A549 (cell line): ENCODE measurements at regions not wholly inside any gene's neighbourhood (a gene's known extent, or its start where the extent isn't known, plus 50 kb on each side); places are given as distances from the start of the nearest gene placed in this dataset.

Experiments used
- ATAC-seq, 2 experiments: fragments of 200-7000 bp in 1 of 2; fragments of >200 bp in 1 of 2; cut with Nextera tagmentation in 1 of 2; cut with Tn5 transposase in 1 of 2; 3 replicates each; pipeline versions ENCODE4 v1.8.0 to v1.9.1; 2018 to 2020; ENCODE audit warnings: mild to moderate bottlenecking in 1 of 2, moderate library complexity in 1 of 2
- CTCF ChIA-PET: fragments of 300-600 bp; sonication (Branson Sonifier 250); formaldehyde crosslinking; extraction: SDS; loops from one replicate; lab custom pipeline; 2021; ENCODE audit warnings: antibody characterized with exemption, inconsistent platforms; lab: Yijun Ruan, JAX
- POLR2A ChIA-PET: fragments of 350-600 bp; formaldehyde crosslinking; extraction: SDS; loops from one replicate; lab custom pipeline; 2021; ENCODE audit warnings: antibody characterized with exemption, inconsistent platforms; lab: Yijun Ruan, JAX
- DNase-seq, 2 experiments: peaks; one replicate each; pipeline versions ENCODE4 v3.0.0 to v3.0.0-alpha.2; 2011 to 2016; ENCODE audit warnings: low read depth in 1 of 2, low spot score in 1 of 2
- FAIRE-seq: peaks from 2 replicates; lab custom pipeline; 2011; peaks lifted over from hg19 to GRCh38; lab: Jason Lieb, UNC
- H3K27ac ChIP-seq, 2 experiments: fragments of >200 bp; sonication (Bioruptor Twin); formaldehyde crosslinking; 3 replicates each; pipeline ENCODE4 v1.5.1; 2016 to 2017
- H3K4me1 ChIP-seq: fragments of >200 bp; sonication (Bioruptor Twin); formaldehyde crosslinking; 3 replicates; pipeline ENCODE4 v1.6.1; 2016
- H3K4me2 ChIP-seq: fragments of >200 bp; sonication (Bioruptor Twin); formaldehyde crosslinking; 3 replicates; pipeline ENCODE4 v1.6.1; 2016
- H3K4me3 ChIP-seq: fragments of >200 bp; sonication (Bioruptor Twin); formaldehyde crosslinking; 3 replicates; pipeline ENCODE4 v1.5.1; 2016
- H3K9me3 ChIP-seq: fragments of >200 bp; sonication (Bioruptor Twin); formaldehyde crosslinking; 3 replicates; pipeline ENCODE4 v1.6.1; 2016
- ATOH8 ChIP-seq: fragments of 250-450 bp; sonication (Bioruptor Pico); IDR thresholded peaks from 2 replicates; pipeline ENCODE4 v1.5.0; 2020; ENCODE audit warnings: low read depth, mild to moderate bottlenecking, moderate library complexity
- BCL3 ChIP-seq: fragments of >200 bp; sonication (Bioruptor Twin); formaldehyde crosslinking; IDR thresholded peaks from 3 replicates; pipeline ENCODE4 v1.6.1; 2016
- BHLHE40 ChIP-seq: IDR thresholded peaks from 2 replicates; pipeline ENCODE4 v1.6.1; 2012; ENCODE audit warnings: low read depth, low read length, inconsistent platforms
- CEBPB ChIP-seq, 2 experiments: fragments of >200 bp in 1 of 2; sonication (Bioruptor Twin) in 1 of 2; formaldehyde crosslinking in 1 of 2; IDR thresholded peaks; 2 replicates each; pipeline ENCODE4 v1.6.1; 2012 to 2016
- CHD2 ChIP-seq: fragments of 150-350 bp; IDR thresholded peaks from 2 replicates; pipeline ENCODE4 v1.6.1; 2014; ENCODE audit warnings: low read length; ENCODE audit not compliant: partially characterized antibody
- CHD4 ChIP-seq: fragments of 200-600 bp; sonication (generic); IDR thresholded peaks from 2 replicates; pipeline ENCODE4 v1.6.1; 2016; ENCODE audit warnings: antibody characterized with exemption, mild to moderate bottlenecking, borderline replicate concordance
- HDAC2 ChIP-seq: fragments of 200-600 bp; sonication (generic); IDR thresholded peaks from 2 replicates; pipeline ENCODE4 v1.6.1; 2016
- HES2 ChIP-seq: fragments of >200 bp; sonication (Bioruptor Twin); formaldehyde crosslinking; IDR thresholded peaks from 2 replicates; pipeline ENCODE4 v1.6.1; 2016
- KDM1A ChIP-seq: fragments of 200-600 bp; sonication (generic); IDR thresholded peaks from 2 replicates; pipeline ENCODE4 v1.6.1; 2016; ENCODE audit warnings: low read depth, mild to moderate bottlenecking
- MYC ChIP-seq: IDR thresholded peaks from 2 replicates; pipeline ENCODE4 v1.6.1; 2012; ENCODE audit warnings: mild to moderate bottlenecking, inconsistent platforms, low read length, improper control_type of control experiment, borderline replicate concordance
- NFE2L2 ChIP-seq: fragments of 150-350 bp; conservative IDR thresholded peaks from 2 replicates; pipeline ENCODE4 v1.6.1; 2014; ENCODE audit warnings: low read length
- PBX3 ChIP-seq: IDR thresholded peaks from 2 replicates; pipeline ENCODE4 v1.6.1; 2012
- POLR2A ChIP-seq: IDR thresholded peaks from 2 replicates; pipeline ENCODE4 v1.6.1; 2012; ENCODE audit warnings: mild to moderate bottlenecking, low read length
- POLR2AphosphoS2 ChIP-seq: conservative IDR thresholded peaks from 2 replicates; pipeline ENCODE4 v1.6.1; 2012; ENCODE audit warnings: low read length, improper control_type of control experiment, inconsistent platforms
- RARB ChIP-seq: fragments of 250-450 bp; sonication (Bioruptor Pico); IDR thresholded peaks from 2 replicates; pipeline ENCODE4 v1.8.0; 2021; ENCODE audit warnings: mild to moderate bottlenecking, moderate library complexity
- REST ChIP-seq: fragments of 200-600 bp; sonication (generic); IDR thresholded peaks from 2 replicates; pipeline ENCODE4 v1.6.1; 2016; ENCODE audit warnings: antibody characterized with exemption, mild to moderate bottlenecking, moderate library complexity
- SMC3 ChIP-seq: fragments of >200 bp; sonication (Bioruptor Twin); formaldehyde crosslinking; IDR thresholded peaks from 3 replicates; pipeline ENCODE4 v1.6.1; 2018; ENCODE audit warnings: inconsistent platforms
- SREBF2 ChIP-seq: fragments of 450-650 bp; IDR thresholded peaks from 2 replicates; pipeline ENCODE4 v1.6.1; 2014; ENCODE audit warnings: mild to moderate bottlenecking, moderate library complexity
- TP53 ChIP-seq: fragments of 250-450 bp; sonication (Bioruptor Pico); IDR thresholded peaks from 2 replicates; pipeline ENCODE4 v1.5.0; 2021; ENCODE audit warnings: mild to moderate bottlenecking, moderate library complexity
- ZC3H11A ChIP-seq: fragments of 450-650 bp; IDR thresholded peaks from 2 replicates; pipeline ENCODE4 v1.6.1; 2014; ENCODE audit warnings: antibody characterized with exemption, mild to moderate bottlenecking
- WGBS: methylation state at CpG from one replicate; pipeline ENCODE4 v1.1.6; 2017; ENCODE audit errors: missing lambda C conversion rate; 5-methylcytosine and 5-hydroxymethylcytosine counted together

- Histone ChIP-seq H3K4me2 (no peak overlapping the region), H3K4me3 (no peak overlapping the region), H3K9me3 (no peaks in the 10 kb centered on the region), H3K4me1 (no peaks in the 10 kb centered on the region), H3K27ac (no peak overlapping the region)
- ChIA-PET POLR2A (no interaction called here), CTCF (interaction anchor here (0.6 to 1.9 kb wide), 3 partner anchors 10 to 31 kb away, joined by 3 to 5 read pairs (median 3); no protein-coding TSS in a partner anchor)
- 57% methylated on average over 4 of the region's 4 CpGs for WGBS
- TF ChIP-seq TP53 (no peak), ATOH8 (CRISPR knock-in tag) (no peak), MYC (no peak), CHD4 (no peak), BCL3 (no peak), RARB (CRISPR knock-in tag) (no peak), SREBF2 (no peak), BHLHE40 (no peak), HDAC2 (no peak), ZC3H11A (no peak), POLR2AphosphoS2 (no peak), HES2 (no peak), SMC3 (no peak), CHD2 (no peak), REST (no peak), KDM1A (no peak), NFE2L2 (no peak), POLR2A (no peak), PBX3 (no peak)
- FAIRE-seq (no peak), DNase-seq (no peak), ATAC-seq (no peak)
These were observed 69.1 kb upstream of the XCR1 start for GRCh38 chr3:46096336-46096735.

- Histone ChIP-seq H3K4me3 (no peak overlapping the region), H3K27ac (no peak overlapping the region), H3K4me1 (no peaks in the 10 kb centered on the region), H3K9me3 (no peaks in the 10 kb centered on the region), H3K4me2 (no peak overlapping the region)
- FAIRE-seq (no peak), DNase-seq (no peak), ATAC-seq (no peak)
- WGBS: 68% methylated on average over 5 of the region's 5 CpGs
- ChIA-PET CTCF (interaction anchor here (0.6 to 1.9 kb wide), 4 partner anchors 9 to 1694 kb away, joined by 3 to 5 read pairs (median 3); no protein-coding TSS in a partner anchor), POLR2A (no interaction called here)
- TF ChIP-seq CEBPB (IDR thresholded peaks at IDR 0.05): no peak
These were observed 68.0 kb upstream of the XCR1 start for GRCh38 chr3:46095307-46095706.
